ENCODE measurements at regions not wholly inside any gene's neighbourhood (a gene's known extent, or its start where the extent isn't known, plus 50 kb on each side); places are given as distances from the start of the nearest gene placed in this dataset.

DNA sequence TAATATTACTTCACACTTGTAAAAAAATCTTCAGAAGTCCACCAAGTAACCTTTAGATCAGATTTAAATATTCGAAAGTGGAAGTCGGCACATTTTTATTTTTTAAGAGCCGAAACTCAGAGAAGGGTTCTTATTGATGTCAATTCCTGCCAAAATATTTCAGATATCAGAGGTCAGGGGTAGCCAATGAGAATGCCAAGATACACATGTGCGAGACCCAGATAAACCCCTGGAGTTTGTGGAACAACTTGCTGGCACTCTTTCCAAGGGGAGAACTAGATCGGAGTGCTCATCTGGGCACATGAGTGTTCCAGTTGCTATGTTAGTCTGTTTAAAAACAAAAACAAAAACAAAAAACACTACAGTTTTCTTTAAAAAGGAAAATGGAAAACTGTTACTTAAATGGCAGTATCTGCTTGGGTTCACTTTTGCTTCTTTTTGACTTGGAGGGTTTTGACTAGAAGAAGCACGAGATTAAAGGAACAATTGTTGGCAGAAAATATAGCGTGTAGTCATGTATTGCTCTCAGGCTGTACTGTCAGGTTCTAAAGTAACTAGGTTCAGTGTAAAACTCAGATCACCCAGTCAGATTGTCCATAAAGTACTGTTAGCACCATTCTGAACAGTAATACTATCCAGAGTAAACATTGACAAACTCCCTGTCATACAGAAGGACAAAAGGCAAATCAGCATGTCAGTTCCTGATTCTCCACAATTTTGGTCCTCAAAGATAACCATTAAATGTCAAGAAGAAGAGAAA, 188.0 kb upstream of the PACRGL start:
- H3K27me3 Mint-ChIP-seq (ENCODE audit: low read depth), result no peaks in the 10 kb centered on the region
- no peak overlapping the region for H3K27ac Mint-ChIP-seq
- intact Hi-C loops (cut with micrococcal nuclease), result no loop called here
- H3K4me3 Mint-ChIP-seq, result no peak overlapping the region
- no peaks in the 10 kb centered on the region for H3K9me3 Mint-ChIP-seq
- no peaks in the 10 kb centered on the region for H3K36me3 Mint-ChIP-seq (ENCODE audit: low read depth)
- no peaks in the 10 kb centered on the region for H3K4me1 Mint-ChIP-seq (ENCODE audit: low read depth)
- CTCF ChIA-PET, result interaction anchor here (0.7 kb wide), 1 partner anchor 107 kb away, joined by 3 read pairs; no protein-coding TSS in a partner anchor
- DNase-seq, result no peak

DNA sequence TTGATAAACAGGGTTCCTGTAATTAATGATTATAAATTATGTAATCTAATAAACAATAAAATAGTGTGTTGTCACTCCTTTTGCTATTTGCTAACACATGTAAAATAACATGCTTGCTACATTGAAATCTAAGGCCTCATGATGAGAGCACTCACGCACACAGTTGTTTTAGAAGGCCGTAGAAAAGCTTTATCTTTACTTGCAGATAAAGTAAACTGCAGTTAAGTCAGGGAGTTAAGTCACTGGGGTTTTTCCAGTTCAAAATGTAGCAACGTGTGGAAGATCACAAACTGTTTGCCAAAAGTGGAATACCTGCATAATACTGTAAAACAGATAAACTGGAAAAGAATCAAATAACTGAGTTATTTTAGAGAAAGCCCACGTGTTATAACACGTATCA, 187.3 kb upstream of the PACRGL start:
- Mint-ChIP-seq H3K36me3 (ENCODE audit: low read depth) (no peaks in the 10 kb centered on the region), H3K9me3 (no peaks in the 10 kb centered on the region), H3K4me1 (ENCODE audit: low read depth) (no peaks in the 10 kb centered on the region), H3K27me3 (ENCODE audit: low read depth) (no peaks in the 10 kb centered on the region), H3K4me3 (no peak overlapping the region), H3K27ac (no peak overlapping the region)
- DNase-seq, result no peak
- CTCF ChIA-PET, result interaction anchor here (0.5 to 0.6 kb wide), 2 partner anchors 10 to 55 kb away, joined by 3 to 4 read pairs; no protein-coding TSS in a partner anchor
- intact Hi-C loops (cut with micrococcal nuclease), result no loop called here

- no peaks in the 10 kb centered on the region for H3K27me3 Mint-ChIP-seq (ENCODE audit: low read depth)
- no peaks in the 10 kb centered on the region for H3K36me3 Mint-ChIP-seq (ENCODE audit: low read depth)
- H3K9me3 Mint-ChIP-seq, result no peaks in the 10 kb centered on the region
- no peak for DNase-seq
- no peak overlapping the region for H3K4me3 Mint-ChIP-seq
- H3K27ac Mint-ChIP-seq, result no peak overlapping the region
- intact Hi-C loops (cut with micrococcal nuclease), result no loop called here
- CTCF ChIA-PET, result no interaction called here
- no peaks in the 10 kb centered on the region for H3K4me1 Mint-ChIP-seq (ENCODE audit: low read depth)
Measured at GRCh38 chr4:20520901-20521300, 179.4 kb upstream of the PACRGL start.

- CTCF ChIA-PET, result no interaction called here
- H3K4me1 Mint-ChIP-seq (ENCODE audit: low read depth), result no peaks in the 10 kb centered on the region
- DNase-seq, result no peak
- H3K27me3 Mint-ChIP-seq (ENCODE audit: low read depth), result peaks cover 2% of the 10 kb centered on the region
- no peaks in the 10 kb centered on the region for H3K9me3 Mint-ChIP-seq
- intact Hi-C loops (cut with micrococcal nuclease), result no loop called here
- H3K36me3 Mint-ChIP-seq (ENCODE audit: low read depth), result no peaks in the 10 kb centered on the region
- no peak overlapping the region for H3K4me3 Mint-ChIP-seq
- no peak overlapping the region for H3K27ac Mint-ChIP-seq
Measured at GRCh38 chr4:20528508-20528907, 171.8 kb upstream of the PACRGL start.

GRCh38 chr4:20529691-20530090, 170.6 kb upstream of the PACRGL start:
- no peak overlapping the region for H3K27ac Mint-ChIP-seq
- DNase-seq, result no peak
- H3K9me3 Mint-ChIP-seq, result no peaks in the 10 kb centered on the region
- no peaks in the 10 kb centered on the region for H3K4me1 Mint-ChIP-seq (ENCODE audit: low read depth)
- CTCF ChIA-PET, result interaction anchor here (0.7 kb wide), 1 partner anchor 121 kb away, joined by 7 read pairs; no protein-coding TSS in a partner anchor
- peaks cover 2% of the 10 kb centered on the region for H3K27me3 Mint-ChIP-seq (ENCODE audit: low read depth)
- intact Hi-C loops (cut with micrococcal nuclease), result no loop called here
- no peak overlapping the region for H3K4me3 Mint-ChIP-seq
- no peaks in the 10 kb centered on the region for H3K36me3 Mint-ChIP-seq (ENCODE audit: low read depth)

DNA sequence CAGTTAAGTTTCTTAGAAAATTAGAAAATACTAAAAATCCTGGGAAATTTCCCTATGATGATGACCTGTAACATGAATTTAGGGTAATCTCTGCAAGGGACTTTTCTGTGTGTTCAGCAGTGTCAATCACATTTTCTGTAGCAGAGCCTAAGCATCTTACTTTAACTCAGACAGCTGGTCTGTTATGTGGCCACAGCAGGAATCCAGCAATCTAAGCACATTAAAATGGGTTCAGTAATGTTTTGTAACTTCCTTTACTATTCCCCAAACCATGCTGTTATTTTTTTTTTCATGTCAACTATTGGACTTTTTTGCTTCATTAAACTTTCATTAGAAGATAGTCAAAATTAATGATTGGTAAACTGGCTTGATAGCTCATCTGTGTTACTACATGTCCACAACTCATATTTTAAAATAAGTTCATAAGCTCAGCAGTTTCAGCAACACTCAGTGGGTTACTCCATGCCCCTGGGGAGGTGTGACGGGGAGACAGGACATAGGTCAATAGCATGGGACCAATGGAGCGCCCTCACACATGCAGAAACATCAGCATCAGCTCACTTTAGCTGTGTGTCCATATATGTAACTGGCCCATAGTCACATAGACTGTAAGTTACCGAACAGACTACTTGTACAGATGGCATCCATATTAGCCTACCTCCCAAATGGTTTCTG, 168.0 kb upstream of the PACRGL start:
- intact Hi-C loops (cut with micrococcal nuclease), result no loop called here
- H3K9me3 Mint-ChIP-seq, result no peaks in the 10 kb centered on the region
- H3K4me1 Mint-ChIP-seq (ENCODE audit: low read depth), result no peaks in the 10 kb centered on the region
- H3K4me3 Mint-ChIP-seq, result no peak overlapping the region
- H3K27ac Mint-ChIP-seq, result no peak overlapping the region
- no peaks in the 10 kb centered on the region for H3K36me3 Mint-ChIP-seq (ENCODE audit: low read depth)
- CTCF ChIA-PET, result no interaction called here
- peaks cover 2% of the 10 kb centered on the region for H3K27me3 Mint-ChIP-seq (ENCODE audit: low read depth)
- DNase-seq, result no peak

- H3K4me3 Mint-ChIP-seq, result no peak overlapping the region
- H3K4me1 Mint-ChIP-seq (ENCODE audit: low read depth), result no peaks in the 10 kb centered on the region
- H3K36me3 Mint-ChIP-seq (ENCODE audit: low read depth), result no peaks in the 10 kb centered on the region
- no peak overlapping the region for H3K27ac Mint-ChIP-seq
- no peaks in the 10 kb centered on the region for H3K9me3 Mint-ChIP-seq
- no peak for DNase-seq
- intact Hi-C loops (cut with micrococcal nuclease), result no loop called here
- H3K27me3 Mint-ChIP-seq (ENCODE audit: low read depth), result peaks cover 2% of the 10 kb centered on the region
- CTCF ChIA-PET, result interaction anchor here (0.7 kb wide), 1 partner anchor 9 kb away, joined by 3 read pairs; no protein-coding TSS in a partner anchor
Measured at GRCh38 chr4:20532871-20533870, 167.1 kb upstream of the PACRGL start.

- Mint-ChIP-seq H3K36me3 (ENCODE audit: low read depth) (no peaks in the 10 kb centered on the region), H3K9me3 (no peaks in the 10 kb centered on the region), H3K4me1 (ENCODE audit: low read depth) (no peaks in the 10 kb centered on the region), H3K27me3 (ENCODE audit: low read depth) (no peaks in the 10 kb centered on the region), H3K4me3 (no peak overlapping the region), H3K27ac (no peak overlapping the region)
- no peak for DNase-seq
- intact Hi-C loops (cut with micrococcal nuclease), result no loop called here
- CTCF ChIA-PET, result interaction anchor here (0.6 kb wide), 1 partner anchor 196 kb away, joined by 4 read pairs; no protein-coding TSS in a partner anchor
Measured at GRCh38 chr4:20538905-20539304, 161.4 kb upstream of the PACRGL start.

DNA sequence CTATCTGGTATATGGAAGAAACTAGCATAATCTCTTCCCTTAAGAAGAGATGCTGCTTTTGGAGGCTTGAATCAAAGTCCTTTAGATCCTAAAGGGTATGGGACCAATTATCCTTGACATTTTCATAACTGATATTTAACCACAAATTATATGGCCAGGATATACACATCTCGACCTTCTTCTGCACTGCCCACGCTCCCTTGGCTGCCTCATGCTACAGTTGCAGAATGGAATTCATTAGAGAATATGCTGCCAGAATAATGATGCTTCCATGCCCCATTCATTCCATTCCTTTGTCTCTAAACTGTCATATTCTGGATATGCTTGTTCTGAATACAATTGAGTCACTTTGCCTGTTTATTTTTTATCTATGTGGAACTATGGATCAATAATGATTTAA, 157.1 kb upstream of the PACRGL start:
- Mint-ChIP-seq H3K36me3 (ENCODE audit: low read depth) (no peaks in the 10 kb centered on the region), H3K4me1 (ENCODE audit: low read depth) (no peaks in the 10 kb centered on the region), H3K27me3 (ENCODE audit: low read depth) (no peaks in the 10 kb centered on the region), H3K4me3 (no peak overlapping the region), H3K27ac (no peak overlapping the region), H3K9me3 (no peaks in the 10 kb centered on the region)
- CTCF ChIA-PET, result interaction anchor here (0.7 kb wide), 1 partner anchor 20 kb away, joined by 4 read pairs; no protein-coding TSS in a partner anchor
- intact Hi-C loops (cut with micrococcal nuclease), result loop anchor here (5.0 to 10.0 kb wide), 2 partner anchors 142 to 1856 kb away; no protein-coding TSS in a partner anchor
- DNase-seq, result no peak

DNA sequence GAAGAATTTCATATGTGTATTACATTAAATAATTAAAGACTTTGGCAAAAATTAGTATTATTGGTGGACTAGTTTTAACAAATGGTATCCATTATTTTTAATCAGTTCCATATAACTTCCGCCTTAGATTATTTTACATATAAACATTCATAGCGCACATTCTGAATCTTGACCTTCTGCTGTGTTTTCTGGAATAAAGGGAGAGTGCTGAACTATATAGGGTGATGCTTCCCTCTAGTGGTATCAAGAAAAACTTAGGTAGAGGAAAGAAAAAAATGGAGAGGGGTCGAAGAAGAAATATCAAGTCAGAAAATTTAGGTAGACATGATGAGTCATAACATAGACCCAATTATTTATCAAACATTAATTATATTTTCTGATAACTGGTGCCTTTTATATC, 155.6 kb upstream of the PACRGL start:
- Mint-ChIP-seq H3K4me1 (ENCODE audit: low read depth) (no peaks in the 10 kb centered on the region), H3K4me3 (no peak overlapping the region), H3K9me3 (no peaks in the 10 kb centered on the region), H3K36me3 (ENCODE audit: low read depth) (no peaks in the 10 kb centered on the region), H3K27me3 (ENCODE audit: low read depth) (no peaks in the 10 kb centered on the region), H3K27ac (no peak overlapping the region)
- CTCF ChIA-PET, result interaction anchor here (1.3 kb wide), 1 partner anchor 115 kb away, joined by 3 read pairs; no protein-coding TSS in a partner anchor
- intact Hi-C loops (cut with micrococcal nuclease), result loop anchor here (1.0 to 10.0 kb wide), 3 partner anchors 125 to 1857 kb away; no protein-coding TSS in a partner anchor
- DNase-seq, result no peak

- CTCF ChIA-PET, result interaction anchor here (0.9 kb wide), 1 partner anchor 11 kb away, joined by 3 read pairs; no protein-coding TSS in a partner anchor
- no peaks in the 10 kb centered on the region for H3K4me1 Mint-ChIP-seq (ENCODE audit: low read depth)
- H3K4me3 Mint-ChIP-seq, result no peak overlapping the region
- H3K27ac Mint-ChIP-seq, result no peak overlapping the region
- H3K27me3 Mint-ChIP-seq (ENCODE audit: low read depth), result peaks cover 2% of the 10 kb centered on the region
- DNase-seq, result no peak
- intact Hi-C loops (cut with micrococcal nuclease), result no loop called here
- no peaks in the 10 kb centered on the region for H3K36me3 Mint-ChIP-seq (ENCODE audit: low read depth)
- no peaks in the 10 kb centered on the region for H3K9me3 Mint-ChIP-seq
Measured at GRCh38 chr4:20552004-20552403, 148.3 kb upstream of the PACRGL start.

DNA sequence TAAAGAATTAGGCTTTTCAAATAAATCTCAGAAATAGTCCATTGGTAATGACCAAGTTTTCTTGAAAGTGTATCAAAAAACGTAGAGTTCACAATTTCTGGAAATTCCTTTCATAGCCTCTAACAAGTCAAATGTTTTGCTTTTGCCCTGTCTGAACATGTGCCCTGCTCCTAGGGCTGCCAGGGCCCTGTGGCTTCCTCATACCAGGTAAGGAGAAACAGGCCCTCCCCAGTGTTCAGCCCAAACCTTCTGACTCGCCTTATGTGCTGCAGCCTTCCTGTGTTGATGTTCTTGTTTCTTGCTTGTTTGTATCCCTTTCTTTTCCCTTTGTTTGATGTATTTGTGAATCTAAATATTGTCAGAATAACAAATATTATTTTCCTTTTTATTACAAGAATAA, 146.1 kb upstream of the PACRGL start:
- no peak for DNase-seq
- CTCF ChIA-PET, result no interaction called here
- H3K36me3 Mint-ChIP-seq (ENCODE audit: low read depth), result no peaks in the 10 kb centered on the region
- no peak overlapping the region for H3K4me3 Mint-ChIP-seq
- intact Hi-C loops (cut with micrococcal nuclease), result no loop called here
- no peak overlapping the region for H3K27ac Mint-ChIP-seq
- H3K4me1 Mint-ChIP-seq (ENCODE audit: low read depth), result no peaks in the 10 kb centered on the region
- no peaks in the 10 kb centered on the region for H3K9me3 Mint-ChIP-seq
- peaks cover 2% of the 10 kb centered on the region for H3K27me3 Mint-ChIP-seq (ENCODE audit: low read depth)
